GM21526 (cell line): ENCODE measurements at regions not wholly inside any gene's neighbourhood (a gene's known extent, or its start where the extent isn't known, plus 50 kb on each side); places are given as distances from the start of the nearest gene placed in this dataset.

Source experiments
- ATAC-seq: cut with Tn5 transposase; IDR thresholded peaks from one replicate; pipeline ENCODE4 v1.9.1; 2021; ENCODE audit warnings: moderate library complexity; ENCODE audit not compliant: unreplicated experiment, low FRiP score

DNA sequence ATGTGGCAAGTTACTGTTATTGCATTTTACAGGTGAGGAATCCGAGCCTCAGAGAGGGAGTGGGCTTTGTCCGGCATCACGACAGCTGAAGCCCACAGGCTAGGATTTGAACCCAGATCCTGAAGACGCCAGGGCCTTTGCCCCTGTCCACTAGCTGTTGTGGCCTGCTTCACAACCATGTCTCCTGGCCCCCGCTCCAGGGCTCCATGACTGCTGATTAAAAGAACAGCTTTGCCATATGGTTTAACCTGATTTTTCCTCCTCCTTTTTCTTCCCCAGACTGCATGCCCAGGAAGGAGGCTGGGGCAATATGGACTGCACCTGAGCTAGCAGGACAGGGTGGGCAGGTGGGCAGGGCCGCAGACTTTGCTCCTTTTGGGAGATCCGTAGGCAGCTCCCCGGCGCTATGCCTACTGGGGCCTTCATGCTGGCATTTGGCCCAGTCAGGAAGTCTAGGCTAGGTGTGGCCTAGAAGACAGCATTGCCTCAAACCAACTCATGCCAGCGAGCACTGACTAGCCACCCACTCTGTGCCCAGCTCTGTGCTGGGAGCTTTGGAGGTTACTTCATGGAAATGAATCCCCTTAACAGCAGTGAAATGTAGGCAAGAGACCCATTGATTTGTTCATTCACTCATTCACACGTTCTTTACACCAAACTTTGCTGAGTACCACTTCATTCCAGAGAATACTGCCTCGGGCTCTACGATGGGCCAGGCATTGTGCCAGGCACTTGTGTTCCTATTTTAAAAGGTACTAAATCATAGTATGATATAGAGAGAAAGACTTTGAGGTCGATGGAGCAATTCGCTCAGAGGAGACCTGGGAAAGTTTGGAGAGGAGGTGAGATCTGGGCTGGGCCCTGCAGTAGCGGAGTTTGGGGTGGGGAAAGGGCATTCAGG, 94.3 kb upstream of the CPEB4 start:
- ATAC-seq, result no peak

DNA sequence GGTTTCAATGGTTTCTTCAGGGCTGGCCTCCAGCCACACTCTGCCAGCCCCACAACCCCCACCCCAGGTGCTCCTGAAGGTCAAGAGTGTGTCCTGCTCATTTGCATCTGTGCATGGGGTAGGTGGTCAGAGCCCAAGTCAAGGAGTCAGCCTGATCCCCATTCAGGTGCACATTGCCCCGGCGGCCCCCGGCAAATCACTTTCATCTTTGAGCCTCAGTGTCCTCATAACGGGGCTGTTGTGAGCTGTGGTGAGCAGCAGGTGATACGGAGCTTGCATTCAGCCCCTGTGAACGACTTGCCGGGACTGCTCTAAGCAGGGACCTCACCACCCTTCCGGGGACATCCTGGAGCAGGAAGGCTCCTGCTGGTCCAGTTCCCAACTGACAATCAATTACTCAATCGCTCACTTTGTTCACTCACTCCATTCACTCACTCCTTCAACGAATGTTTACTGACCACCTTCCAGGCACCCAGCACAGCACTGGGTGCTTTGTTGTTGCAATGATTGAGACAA, 93.2 kb upstream of the CPEB4 start:
- no peak for ATAC-seq

GRCh38 chr5:173795601-173796000, 92.5 kb upstream of the CPEB4 start:
- ATAC-seq, result no peak

- no peak for ATAC-seq
These were observed 91.2 kb upstream of the CPEB4 start for GRCh38 chr5:173796721-173797495.

GRCh38 chr5:173798127-173798810, 89.9 kb upstream of the CPEB4 start:
- ATAC-seq, result no peak

DNA sequence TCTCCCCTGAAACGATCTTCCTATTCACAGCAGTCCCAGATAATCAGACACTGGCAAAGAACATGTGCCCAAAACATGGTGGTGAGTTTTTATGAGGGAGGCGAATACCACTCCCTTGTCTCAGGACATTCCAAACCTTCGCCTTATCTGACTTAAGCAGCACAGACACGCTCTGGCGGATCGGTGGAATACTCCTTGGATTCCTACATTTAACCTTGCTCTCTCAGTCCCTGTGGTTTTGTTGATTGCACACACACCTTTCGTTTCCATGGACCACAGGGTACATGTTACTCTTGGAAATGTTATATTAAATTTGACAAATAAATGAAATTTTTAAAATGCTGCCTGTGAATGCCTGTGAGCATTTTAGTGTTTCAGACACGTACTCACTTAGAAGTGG, 87.8 kb upstream of the CPEB4 start:
- ATAC-seq, result no peak

DNA sequence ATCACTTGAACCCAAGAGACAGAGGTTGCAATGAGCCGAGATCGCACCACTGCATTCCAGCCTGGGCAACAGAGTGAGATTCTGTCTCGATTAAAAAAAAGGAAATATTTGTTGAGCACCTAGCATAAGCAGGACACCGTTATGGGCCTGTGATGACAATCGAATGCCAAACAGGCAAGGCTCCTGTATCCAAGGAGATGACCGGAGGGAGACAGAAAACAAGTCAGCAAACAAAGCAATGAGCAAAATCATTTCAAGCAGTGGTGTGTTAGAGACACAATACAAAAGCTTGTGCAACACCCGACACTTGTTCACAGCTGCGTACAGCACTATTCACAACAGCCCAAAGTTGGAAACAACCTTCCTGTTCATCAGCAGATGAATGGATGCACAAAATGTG, 87.1 kb upstream of the CPEB4 start:
- ATAC-seq, result no peak

DNA sequence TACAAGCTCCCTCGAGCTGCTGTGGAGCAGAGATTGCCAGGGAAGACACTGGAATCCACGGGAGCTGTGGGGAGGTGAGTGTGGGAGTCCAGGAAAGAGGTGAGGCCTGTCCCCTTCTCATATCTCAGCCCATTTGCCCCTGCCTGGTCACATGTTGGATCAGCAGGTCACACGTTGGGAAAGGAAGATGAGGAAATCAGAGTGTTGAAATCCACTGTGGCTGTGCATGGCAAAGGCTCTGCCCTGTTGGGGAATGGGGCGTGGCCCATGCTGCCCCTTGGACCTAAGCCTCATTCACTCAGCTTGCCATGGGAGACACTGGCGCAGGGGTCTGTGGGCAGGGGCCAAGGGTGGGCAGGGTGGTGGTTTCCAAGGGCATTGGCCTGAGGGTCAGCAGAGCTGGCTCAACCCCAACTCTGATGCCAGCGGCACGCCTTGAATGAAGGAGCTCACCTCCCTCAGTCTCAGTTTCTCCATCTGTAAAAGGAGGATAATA, 85.4 kb upstream of the CPEB4 start:
- ATAC-seq, result no peak

- ATAC-seq, result no peak
These were observed 83.6 kb upstream of the CPEB4 start for GRCh38 chr5:173804579-173804978.

DNA sequence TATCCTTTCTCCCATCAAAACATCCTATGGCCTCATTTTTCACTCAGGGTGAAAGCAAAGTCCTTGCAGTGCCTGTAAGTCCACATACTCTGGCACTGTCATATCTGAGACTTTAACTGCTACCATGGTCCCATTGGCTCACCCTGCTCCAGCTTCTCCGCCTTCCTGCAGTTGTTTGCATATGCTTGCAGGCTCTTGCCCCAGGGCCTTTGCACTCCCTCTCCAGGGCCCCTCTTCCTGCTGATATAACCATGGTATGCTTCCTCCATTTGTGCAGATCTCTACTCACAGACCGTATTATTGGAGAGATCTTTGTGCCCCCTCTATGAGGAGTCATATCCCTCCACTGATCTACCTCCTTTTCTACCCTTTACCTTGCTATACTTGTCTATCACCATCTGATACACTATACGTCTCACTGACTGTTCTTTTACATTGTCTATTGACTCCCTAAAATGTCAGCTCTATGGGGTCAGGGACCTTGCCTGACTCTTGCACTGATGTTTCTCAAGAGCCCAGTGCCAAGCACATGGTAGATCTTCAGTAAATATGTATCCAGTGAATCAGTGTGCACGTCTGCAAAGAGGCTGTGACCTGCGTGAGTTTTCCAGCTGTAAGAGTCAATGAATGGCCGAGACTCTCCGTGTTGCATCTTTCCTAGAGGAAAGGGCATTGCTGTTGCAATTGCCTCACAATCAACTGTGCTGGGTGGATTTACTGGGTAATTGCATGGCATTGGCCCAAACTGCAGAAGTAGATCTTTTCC, 81.7 kb upstream of the CPEB4 start:
- ATAC-seq, result no peak

DNA sequence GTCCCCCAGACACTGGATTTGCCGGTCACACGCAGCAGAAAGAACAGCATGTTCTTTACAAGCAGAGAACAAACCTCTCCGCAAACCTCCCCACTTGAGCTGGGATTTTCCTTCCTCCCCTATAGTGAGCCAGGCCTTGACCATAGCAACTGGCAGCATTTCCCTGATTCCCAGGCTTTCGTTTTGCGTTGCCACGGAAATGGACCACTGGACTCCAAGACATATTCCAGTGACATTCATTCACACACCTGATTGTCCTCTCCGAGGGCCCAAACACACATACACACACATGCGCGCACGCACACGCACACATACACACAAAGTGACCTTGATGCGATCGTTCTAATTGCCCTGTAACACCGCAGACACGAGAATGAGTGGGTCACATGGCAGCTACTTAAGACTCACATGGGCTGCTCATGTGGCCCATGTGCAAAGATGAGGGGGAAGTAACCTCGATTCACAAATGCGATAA, 80.9 kb upstream of the CPEB4 start:
- ATAC-seq, result no peak

GRCh38 chr5:173808079-173808808, 79.9 kb upstream of the CPEB4 start:
- ATAC-seq, result no peak

- no peak for ATAC-seq
These were observed 79.1 kb upstream of the CPEB4 start for GRCh38 chr5:173809014-173809413.

GRCh38 chr5:173812811-173813550, 75.2 kb upstream of the CPEB4 start:
- no peak for ATAC-seq

DNA sequence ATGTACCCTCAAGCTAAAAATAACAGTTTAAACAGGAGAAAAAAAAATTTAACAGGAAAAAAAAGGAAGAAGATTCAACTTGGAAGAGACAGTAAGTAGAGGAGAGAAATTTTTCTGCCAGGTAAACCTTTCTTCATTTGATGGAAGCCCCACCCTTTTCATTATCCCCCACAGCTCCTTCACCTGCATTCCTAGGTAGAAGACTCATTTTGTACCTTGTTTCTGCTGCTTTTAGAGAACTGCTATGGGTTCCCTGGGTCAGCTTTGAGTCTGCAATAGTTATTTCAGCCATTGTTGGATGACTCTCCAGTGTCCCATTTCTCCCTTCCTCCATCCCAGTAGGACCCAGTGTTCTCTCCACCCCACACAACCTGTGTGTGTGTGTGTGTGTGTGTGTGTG, 74.1 kb upstream of the CPEB4 start:
- no peak for ATAC-seq

GRCh38 chr5:173815571-173815970, 72.6 kb upstream of the CPEB4 start:
- ATAC-seq, result no peak

- ATAC-seq, result no peak
These were observed 71.4 kb upstream of the CPEB4 start for GRCh38 chr5:173816728-173817127.

- no peak for ATAC-seq
These were observed 70.6 kb upstream of the CPEB4 start for GRCh38 chr5:173817561-173817960.

- ATAC-seq, result no peak
These were observed 68.6 kb upstream of the CPEB4 start for GRCh38 chr5:173819521-173819920.
